ENCODE measurements at regions not wholly inside any gene's neighbourhood (a gene's known extent, or its start where the extent isn't known, plus 50 kb on each side); places are given as distances from the start of the nearest gene placed in this dataset.

- no peak for DNase-seq
Observed at GRCh38 chr7:115546790-115547189, 483.8 kb downstream of the TFEC start.

- no peak for DNase-seq
Observed at GRCh38 chr7:115533785-115534184, 496.8 kb downstream of the TFEC start.

- no peak for DNase-seq
Observed at GRCh38 chr7:115526278-115526677, 504.3 kb downstream of the TFEC start.

GRCh38 chr7:115522174-115522573 is 508.4 kb downstream of the TFEC start:
- no peak for DNase-seq

- no peak for DNase-seq
Observed at GRCh38 chr7:115516341-115516740, 514.2 kb downstream of the TFEC start.

GRCh38 chr7:115511330-115511729 is 519.2 kb downstream of the TFEC start:
- DNase-seq, result no peak

- DNase-seq, result no peak
Observed at GRCh38 chr7:115505136-115505535, 525.4 kb downstream of the TFEC start.

GRCh38 chr7:115499956-115500355 is 530.6 kb downstream of the TFEC start:
- DNase-seq, result no peak

GRCh38 chr7:115496006-115496405 is 534.6 kb downstream of the TFEC start:
- no peak for DNase-seq

GRCh38 chr7:115494529-115495147 is 535.9 kb downstream of the TFEC start:
- DNase-seq, result no peak

- DNase-seq, result no peak
Observed at GRCh38 chr7:115493381-115493780, 537.2 kb downstream of the TFEC start.

- DNase-seq, result no peak
Observed at GRCh38 chr7:115491744-115492380, 538.7 kb downstream of the TFEC start.

GRCh38 chr7:115479448-115479847 is 551.1 kb downstream of the TFEC start:
- no peak for DNase-seq

- DNase-seq, result no peak
Observed at GRCh38 chr7:115478426-115478825, 552.1 kb downstream of the TFEC start.

GRCh38 chr7:115477193-115477651 is 553.3 kb downstream of the TFEC start:
- no peak for DNase-seq

GRCh38 chr7:115476671-115477181 is 553.8 kb downstream of the TFEC start:
- no peak for DNase-seq

GRCh38 chr7:115475761-115476385 is 554.0 kb downstream of the MDFIC start:
- DNase-seq, result no peak

- DNase-seq, result no peak
Observed at GRCh38 chr7:115475206-115475605, 553.3 kb downstream of the MDFIC start.

GRCh38 chr7:115474137-115474536 is 552.2 kb downstream of the MDFIC start:
- no peak for DNase-seq

GRCh38 chr7:115471891-115472290 is 550.0 kb downstream of the MDFIC start:
- no peak for DNase-seq

- DNase-seq, result no peak
Observed at GRCh38 chr7:115462301-115463015, 540.6 kb downstream of the MDFIC start.

GRCh38 chr7:115449689-115450088 is 527.8 kb downstream of the MDFIC start:
- DNase-seq, result no peak

GRCh38 chr7:115447495-115447894 is 525.6 kb downstream of the MDFIC start:
- DNase-seq, result no peak

- DNase-seq, result no peak
Observed at GRCh38 chr7:115441033-115441432, 519.1 kb downstream of the MDFIC start.

Measured in SHP77 treated with DMSO at 0.1 percent for 48 hours (cell line).